H9 (cell line): ENCODE measurements at regions not wholly inside any gene's neighbourhood (a gene's known extent, or its start where the extent isn't known, plus 50 kb on each side); places are given as distances from the start of the nearest gene placed in this dataset.

Source experiments
- DNase-seq: peaks from one replicate; pipeline ENCODE4 v3.0.0-alpha.2; 2017
- H2AFZ ChIP-seq: one replicate; pipeline ENCODE4 v1.6.1; 2013; ENCODE audit warnings: mild to moderate bottlenecking, low read length, control low read depth, moderate library complexity
- H2AK5ac ChIP-seq: 2 replicates; pipeline ENCODE4 v1.6.1; 2013; ENCODE audit warnings: low read length, control low read depth, mixed read lengths; ENCODE audit not compliant: insufficient read length
- H2BK120ac ChIP-seq: one replicate; pipeline ENCODE4 v1.6.1; 2013; ENCODE audit warnings: low read depth, mild to moderate bottlenecking, low read length, control low read depth, inconsistent platforms; ENCODE audit not compliant: poor library complexity, severe bottlenecking
- H2BK12ac ChIP-seq: 2 replicates; pipeline ENCODE4 v1.6.1; 2013; ENCODE audit warnings: low read length, control low read depth, mixed read lengths, low read depth; ENCODE audit not compliant: insufficient read length
- H2BK15ac ChIP-seq: 2 replicates; pipeline ENCODE4 v1.6.1; 2013; ENCODE audit warnings: low read depth, low read length, control low read depth
- H2BK20ac ChIP-seq: one replicate; pipeline ENCODE4 v1.6.1; 2013; ENCODE audit warnings: low read depth, mild to moderate bottlenecking, low read length, control low read depth, inconsistent platforms; ENCODE audit not compliant: poor library complexity, severe bottlenecking
- H2BK5ac ChIP-seq: 2 replicates; pipeline ENCODE4 v1.6.1; 2013; ENCODE audit warnings: low read length, control low read depth, mixed read lengths; ENCODE audit not compliant: insufficient read length
- H3K14ac ChIP-seq: 2 replicates; pipeline ENCODE4 v1.6.1; 2013; ENCODE audit warnings: low read length, control low read depth; ENCODE audit not compliant: insufficient read depth
- H3K18ac ChIP-seq: 2 replicates; pipeline ENCODE4 v1.6.1; 2013; ENCODE audit warnings: low read depth, mild to moderate bottlenecking, mixed read lengths, low read length, control low read depth; ENCODE audit not compliant: insufficient read length
- H3K23ac ChIP-seq: 2 replicates; pipeline ENCODE4 v1.6.1; 2013; ENCODE audit warnings: low read length, control low read depth, mixed read lengths, low read depth; ENCODE audit not compliant: insufficient read length
- H3K23me2 ChIP-seq: 2 replicates; pipeline ENCODE4 v1.6.1; 2013; ENCODE audit warnings: low read depth, mild to moderate bottlenecking, mixed read lengths, low read length, control low read depth; ENCODE audit not compliant: insufficient read length, poor library complexity, severe bottlenecking
- H3K27ac ChIP-seq: 2 replicates; pipeline ENCODE4 v1.5.1; 2013; ENCODE audit warnings: low read length, control low read depth, mixed read lengths, low read depth; ENCODE audit not compliant: insufficient read length
- H3K27me3 ChIP-seq: 2 replicates; pipeline ENCODE4 v1.6.1; 2013; ENCODE audit warnings: low read length, control low read depth, inconsistent platforms; ENCODE audit not compliant: insufficient read depth
- H3K4ac ChIP-seq: 2 replicates; pipeline ENCODE4 v1.6.1; 2013; ENCODE audit warnings: low read depth, mild to moderate bottlenecking, control low read depth, inconsistent platforms, low read length, moderate library complexity
- H3K4me1 ChIP-seq: 2 replicates; pipeline ENCODE4 v1.6.1; 2013; ENCODE audit warnings: low read length, control low read depth, inconsistent platforms; ENCODE audit not compliant: insufficient read depth
- H3K4me2 ChIP-seq: 2 replicates; pipeline ENCODE4 v1.6.1; 2013; ENCODE audit warnings: low read length, control low read depth, mixed read lengths; ENCODE audit not compliant: insufficient read length, insufficient read depth
- H3K56ac ChIP-seq: 2 replicates; pipeline ENCODE4 v1.6.1; 2013; ENCODE audit warnings: low read depth, mild to moderate bottlenecking, mixed read lengths, low read length, control low read depth; ENCODE audit not compliant: insufficient read length
- H3K79me1 ChIP-seq: 2 replicates; pipeline ENCODE4 v1.6.1; 2013; ENCODE audit warnings: low read depth, mild to moderate bottlenecking, moderate library complexity, low read length, control low read depth, inconsistent platforms; ENCODE audit not compliant: insufficient read depth, poor library complexity, severe bottlenecking
- H3K79me2 ChIP-seq: 2 replicates; pipeline ENCODE4 v1.6.1; 2013; ENCODE audit warnings: low read length, control low read depth, inconsistent platforms; ENCODE audit not compliant: insufficient read depth
- H3K9ac ChIP-seq: 2 replicates; pipeline ENCODE4 v1.6.1; 2013; ENCODE audit warnings: low read length, control low read depth, mixed read lengths; ENCODE audit not compliant: insufficient read length; ENCODE audit errors: extremely low read depth
- H3K9me3 ChIP-seq: one replicate; pipeline ENCODE4 v1.6.1; 2013; ENCODE audit warnings: low read depth, low read length, inconsistent platforms; ENCODE audit not compliant: control insufficient read depth
- H3T11ph ChIP-seq: one replicate; pipeline ENCODE4 v1.6.1; 2013; ENCODE audit warnings: mild to moderate bottlenecking, low read length, control low read depth, inconsistent platforms
- H4K20me1 ChIP-seq: one replicate; pipeline ENCODE4 v1.6.1; 2013; ENCODE audit not compliant: control insufficient read depth, insufficient read length, insufficient read depth
- H4K5ac ChIP-seq: 2 replicates; pipeline ENCODE4 v1.6.1; 2013; ENCODE audit warnings: low read depth, mild to moderate bottlenecking, mixed read lengths, low read length, control low read depth; ENCODE audit not compliant: insufficient read length
- H4K8ac ChIP-seq: replicated peaks from 2 replicates; pipeline ENCODE4 v1.6.1; 2013; ENCODE audit warnings: low read length, control low read depth, mixed read lengths, low read depth; ENCODE audit not compliant: insufficient read length
- H4K91ac ChIP-seq: 2 replicates; pipeline ENCODE4 v1.6.1; 2013; ENCODE audit warnings: low read depth, mild to moderate bottlenecking, moderate library complexity, mixed read lengths, low read length, control low read depth; ENCODE audit not compliant: insufficient read length
- H3K27ac Mint-ChIP-seq, 3 experiments: 2 replicates in 2 of 3; 3 replicates in 1 of 3; pipeline ENCODE4 v1.8.0; 2020 to 2021; ENCODE audit warnings: mixed read lengths in 3 of 3, mild to moderate bottlenecking in 1 of 3, moderate library complexity in 1 of 3
- H3K27me3 Mint-ChIP-seq: 2 replicates; pipeline ENCODE4 v1.8.0; 2021; ENCODE audit warnings: low read depth, mild to moderate bottlenecking, moderate library complexity, mixed read lengths
- H3K36me3 Mint-ChIP-seq, 3 experiments: 2 replicates in 2 of 3; 3 replicates in 1 of 3; pipeline ENCODE4 v1.8.0; 2020 to 2021; ENCODE audit warnings: low read depth in 3 of 3, mixed read lengths in 3 of 3; ENCODE audit not compliant: insufficient read depth in 1 of 3
- H3K4me1 Mint-ChIP-seq, 2 experiments: 2 replicates each; pipeline ENCODE4 v1.8.0; 2020; ENCODE audit warnings: mixed read lengths in 2 of 2
- H3K4me3 Mint-ChIP-seq, 2 experiments: 2 replicates in 1 of 2; 3 replicates in 1 of 2; pipeline ENCODE4 v1.8.0; 2020 to 2021; ENCODE audit warnings: mild to moderate bottlenecking in 2 of 2, mixed read lengths in 2 of 2, moderate library complexity in 1 of 2
- H3K9me3 Mint-ChIP-seq, 2 experiments: 2 replicates in 1 of 2; 3 replicates in 1 of 2; pipeline ENCODE4 v1.8.0; 2020; ENCODE audit warnings: mild to moderate bottlenecking in 2 of 2, mixed read lengths in 2 of 2, moderate library complexity in 1 of 2
- CTCF ChIP-seq: fragments of 200-600 bp; sonication (generic); conservative IDR thresholded peaks from 3 replicates; pipeline ENCODE4 v1.8.0; 2021; ENCODE audit warnings: antibody characterized with exemption, mild to moderate bottlenecking
- WGBS: extraction: QIAGEN DNeasy Blood & Tissue Kit; methylation state at CpG from one replicate; pipeline ENCODE4 v1.1.7; 2013; ENCODE audit warnings: missing lambda C conversion rate, low lambda C conversion rate, mixed read lengths; ENCODE audit not compliant: insufficient read length; ENCODE audit errors: extremely low coverage; 5-methylcytosine and 5-hydroxymethylcytosine counted together

- peaks cover 6 to 9% of the 10 kb centered on the region in 2 experiments for H3K9me3 Mint-ChIP-seq
- Histone ChIP-seq H3K27ac (no peak overlapping the region), H4K5ac (no peak overlapping the region), H3K9ac (no peak overlapping the region), H3K79me1 (no peaks in the 10 kb centered on the region), H3K14ac (no peak overlapping the region), H2BK20ac (no peak overlapping the region), H3K18ac (no peak overlapping the region), H2AK5ac (no peak overlapping the region), H3T11ph (no peak overlapping the region), H4K8ac (no peak overlapping the region), H3K56ac (no peak overlapping the region), H3K4me1 (peaks cover 2% of the 10 kb centered on the region; the same call in 1 of the 2 replicates), H2AFZ (no peak overlapping the region), H2BK120ac (no peak overlapping the region), H2BK5ac (no peak overlapping the region), H3K23ac (no peak overlapping the region), H3K4me2 (no peak overlapping the region), H4K91ac (no peak overlapping the region), H3K4ac (no peak overlapping the region), H2BK15ac (no peak overlapping the region), H3K27me3 (no peaks in the 10 kb centered on the region), H2BK12ac (no peak overlapping the region), H3K9me3 (no peaks in the 10 kb centered on the region), H3K79me2 (no peaks in the 10 kb centered on the region), H3K23me2 (no peaks in the 10 kb centered on the region), H4K20me1 (no peaks in the 10 kb centered on the region)
- DNase-seq: no peak
- whole genome bisulfite sequencing: no CpG with 5 or more reads among the region's 2 CpGs
- no peaks in the 10 kb centered on the region for H3K27me3 Mint-ChIP-seq
- H3K4me3 Mint-ChIP-seq: no peak overlapping the region
- no peak overlapping the region for H3K27ac Mint-ChIP-seq
- no peak for TF ChIP-seq CTCF
- H3K36me3 Mint-ChIP-seq: peaks cover 4 to 6% (median 5%) of the 10 kb centered on the region in 3 experiments; a peak in 6 of 7 replicates
- peaks cover 13 to 14% of the 10 kb centered on the region in 2 experiments for H3K4me1 Mint-ChIP-seq
These were observed 498.9 kb downstream of the NTRK2 start for GRCh38 chr9:85168412-85168811.
